C4-2B (cell line): ENCODE measurements at regions not wholly inside any gene's neighbourhood (a gene's known extent, or its start where the extent isn't known, plus 50 kb on each side); places are given as distances from the start of the nearest gene placed in this dataset.

Experiments
- H3K27ac ChIP-seq: fragments of 450-650 bp; 2 replicates; pipeline ENCODE4 v1.5.1; 2017
- CTCF ChIP-seq: fragments of 450-650 bp; conservative IDR thresholded peaks from 2 replicates; pipeline ENCODE4 v1.5.1; 2017; ENCODE audit warnings: mild to moderate bottlenecking
- ZFX ChIP-seq: fragments of 450-650 bp; IDR thresholded peaks from 2 replicates; pipeline ENCODE4 v1.6.1; 2017

- H3K27ac ChIP-seq, result no peak overlapping the region
- no peak for TF ChIP-seq ZFX
- TF ChIP-seq CTCF, result no peak
Measured at GRCh38 chr17:53122966-53123365, 699.8 kb upstream of the KIF2B start.

GRCh38 chr17:53119773-53120172 lies 703.0 kb upstream of the KIF2B start:
- H3K27ac ChIP-seq, result no peak overlapping the region
- TF ChIP-seq CTCF, result no peak
- TF ChIP-seq ZFX, result no peak

- TF ChIP-seq CTCF, result no peak
- no peak for TF ChIP-seq ZFX
- H3K27ac ChIP-seq, result no peak overlapping the region
Measured at GRCh38 chr17:53118948-53119347, 703.8 kb upstream of the KIF2B start.

- no peak overlapping the region for H3K27ac ChIP-seq
- no peak for TF ChIP-seq ZFX
- no peak for TF ChIP-seq CTCF
Measured at GRCh38 chr17:53106886-53107285, 715.8 kb upstream of the KIF2B start.

GRCh38 chr17:53101706-53102105 lies 721.0 kb upstream of the KIF2B start:
- TF ChIP-seq ZFX (no peak), CTCF (no peak)
- no peak overlapping the region for H3K27ac ChIP-seq

GRCh38 chr17:53100126-53100525 lies 722.6 kb upstream of the KIF2B start:
- no peak for TF ChIP-seq ZFX
- TF ChIP-seq CTCF, result no peak
- no peak overlapping the region for H3K27ac ChIP-seq

GRCh38 chr17:53093391-53093790 lies 729.3 kb upstream of the KIF2B start:
- TF ChIP-seq ZFX, result no peak

GRCh38 chr17:53092072-53092471 lies 730.7 kb upstream of the KIF2B start:
- TF ChIP-seq CTCF, result no peak
- no peak for TF ChIP-seq ZFX
- no peak overlapping the region for H3K27ac ChIP-seq

More at GRCh38 chr17:53093391-53093790, 729.3 kb upstream of the KIF2B start:
- no peak overlapping the region for H3K27ac ChIP-seq
